ENCODE measurements at regions not wholly inside any gene's neighbourhood (a gene's known extent, or its start where the extent isn't known, plus 50 kb on each side); places are given as distances from the start of the nearest gene placed in this dataset.
"Not testable (repeated sequence)": the region's sequence is repeated elsewhere in the genome, so short reads cannot be mapped to it uniquely, and the experiment has no call there.

GRCh38 chr18:8883409-8883668 lies 178.0 kb downstream of the MTCL1 start:
- Histone ChIP-seq H3K27ac (ENCODE audit: low read depth, low read length) (peak overlapping the region; percentile 66; the same call in 1 of the 2 replicates), H3K9me3 (ENCODE audit: control insufficient read depth in 1 of 2, insufficient read depth in 1 of 2, low read depth in 1 of 2, low read length in 2 of 2) (no peaks in the 10 kb centered on the region), H3K9me2 (ENCODE audit: insufficient read depth) (no peaks in the 10 kb centered on the region), H3K79me2 (ENCODE audit: insufficient read depth, low read length) (no peaks in the 10 kb centered on the region), H3K9ac (ENCODE audit: low read length) (peak overlapping the region; percentile 46), H4K20me1 (ENCODE audit: insufficient read depth) (no peaks in the 10 kb centered on the region), H3K4me1 (ENCODE audit: control insufficient read depth in 1 of 2, insufficient read depth in 2 of 2, low read length in 2 of 2) (peaks cover 5 to 19% of the 10 kb centered on the region in 2 experiments; a peak in 3 of 4 replicates), H3K4me3 (replicated peaks in 1 of 2; ENCODE audit: low read depth in 1 of 2, low read length in 2 of 2) (no peak overlapping the region), H3K4me2 (ENCODE audit: low read length) (peak overlapping the region; percentile 63), H2AFZ (ENCODE audit: low read depth, low read length, poor library complexity, severe bottlenecking) (no peak overlapping the region), H3K27me3 (ENCODE audit: insufficient read depth, low read length) (no peaks in the 10 kb centered on the region), H3K36me3 (ENCODE audit: control insufficient read depth in 1 of 2, insufficient read depth in 2 of 2, low read length in 2 of 2) (no peaks in the 10 kb centered on the region)
- peak; percentile 42 for DNase-seq (ENCODE audit: low read depth, low spot score)
- ATAC-seq = no peak; the same call in 1 of the 2 replicates
- TF ChIP-seq FOSL1 (IDR thresholded peaks at IDR 0.05; ENCODE audit: low read depth) = no peak
- no peak for TF ChIP-seq EGR1 (IDR thresholded peaks at IDR 0.05; ENCODE audit: low read depth)
- TF ChIP-seq, protein P1, sequence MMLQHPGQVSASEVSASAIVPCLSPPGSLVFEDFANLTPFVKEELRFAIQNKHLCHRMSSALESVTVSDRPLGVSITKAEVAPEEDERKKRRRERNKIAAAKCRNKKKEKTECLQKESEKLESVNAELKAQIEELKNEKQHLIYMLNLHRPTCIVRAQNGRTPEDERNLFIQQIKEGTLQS (IDR thresholded peaks at IDR 0.05) = no peak
- TF ChIP-seq SRF (IDR thresholded peaks at IDR 0.05; ENCODE audit: low read depth) = no peak
- no peak for TF ChIP-seq CEBPB (IDR thresholded peaks at IDR 0.05; ENCODE audit: low read depth)
- no peak for TF ChIP-seq CBX3 (IDR thresholded peaks at IDR 0.05; ENCODE audit: low read depth)
- TF ChIP-seq SP1 (IDR thresholded peaks at IDR 0.05; ENCODE audit: low read depth) = no peak
- TF ChIP-seq REST (IDR thresholded peaks at IDR 0.05; ENCODE audit: low read depth) = no peak
- TF ChIP-seq ZFX (IDR thresholded peaks at IDR 0.05) = no peak
- intact Hi-C loops (cut with micrococcal nuclease) = no loop called here
- CTCF ChIA-PET = no interaction called here
- RAD21 ChIA-PET (ENCODE audit: low non-redundant PET in 1 of 2, low total read pairs in 2 of 2, uncharacterized antibody in 2 of 2, unreplicated experiment in 2 of 2) = no interaction called here
- no TSS peak for BruUV-seq (replicated peaks)
- POLR2A ChIA-PET = no interaction called here

- H3K9ac ChIP-seq (ENCODE audit: low read length); ATAC-seq; DNase-seq (ENCODE audit: low read depth, low spot score); CTCF ChIA-PET; H3K27me3 ChIP-seq (ENCODE audit: insufficient read depth, low read length); H3K79me2 ChIP-seq (ENCODE audit: insufficient read depth, low read length); H3K9me3 ChIP-seq (ENCODE audit: control insufficient read depth in 1 of 2, insufficient read depth in 1 of 2, low read depth in 1 of 2, low read length in 2 of 2); intact Hi-C loops (cut with micrococcal nuclease); POLR2A ChIA-PET; H3K27ac ChIP-seq (ENCODE audit: low read depth, low read length); H3K4me3 ChIP-seq (replicated peaks in 1 of 2; ENCODE audit: low read depth in 1 of 2, low read length in 2 of 2); RAD21 ChIA-PET (ENCODE audit: low non-redundant PET in 1 of 2, low total read pairs in 2 of 2, uncharacterized antibody in 2 of 2, unreplicated experiment in 2 of 2); H2AFZ ChIP-seq (ENCODE audit: low read depth, low read length, poor library complexity, severe bottlenecking); BruUV-seq (replicated peaks); H4K20me1 ChIP-seq (ENCODE audit: insufficient read depth); H3K36me3 ChIP-seq (ENCODE audit: control insufficient read depth in 1 of 2, insufficient read depth in 2 of 2, low read length in 2 of 2); H3K4me2 ChIP-seq (ENCODE audit: low read length); H3K9me2 ChIP-seq (ENCODE audit: insufficient read depth): not testable (repeated sequence)
- H3K4me1 ChIP-seq (ENCODE audit: control insufficient read depth in 1 of 2, insufficient read depth in 2 of 2, low read length in 2 of 2) = peaks cover 22 to 39% of the 10 kb centered on the region in 2 experiments
Observed at GRCh38 chr18:8887877-8888276, 182.5 kb downstream of the MTCL1 start.

Measured in HCT116 (cell line).